ENCODE measurements at regions not wholly inside any gene's neighbourhood (a gene's known extent, or its start where the extent isn't known, plus 50 kb on each side); places are given as distances from the start of the nearest gene placed in this dataset.

DNA sequence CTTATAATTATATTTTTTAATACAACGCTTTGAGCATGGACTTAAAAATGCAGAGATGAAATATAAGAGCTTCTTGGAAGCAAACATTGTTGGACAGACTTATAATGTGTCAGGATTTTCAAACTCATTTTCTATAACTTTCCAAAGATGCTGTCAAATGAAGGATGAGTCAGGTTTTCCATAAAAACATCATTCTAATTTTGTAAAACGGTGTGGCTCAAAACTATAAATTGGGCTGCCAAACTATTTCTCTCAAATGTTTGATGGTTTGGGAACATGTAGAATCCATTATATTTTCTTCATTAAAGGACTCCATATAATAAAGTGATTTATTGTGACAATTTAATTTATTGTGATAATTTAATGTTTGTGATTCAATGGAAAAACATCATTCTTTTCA, 511.2 kb downstream of the USP25 start:
- no peak for DNase-seq

DNA sequence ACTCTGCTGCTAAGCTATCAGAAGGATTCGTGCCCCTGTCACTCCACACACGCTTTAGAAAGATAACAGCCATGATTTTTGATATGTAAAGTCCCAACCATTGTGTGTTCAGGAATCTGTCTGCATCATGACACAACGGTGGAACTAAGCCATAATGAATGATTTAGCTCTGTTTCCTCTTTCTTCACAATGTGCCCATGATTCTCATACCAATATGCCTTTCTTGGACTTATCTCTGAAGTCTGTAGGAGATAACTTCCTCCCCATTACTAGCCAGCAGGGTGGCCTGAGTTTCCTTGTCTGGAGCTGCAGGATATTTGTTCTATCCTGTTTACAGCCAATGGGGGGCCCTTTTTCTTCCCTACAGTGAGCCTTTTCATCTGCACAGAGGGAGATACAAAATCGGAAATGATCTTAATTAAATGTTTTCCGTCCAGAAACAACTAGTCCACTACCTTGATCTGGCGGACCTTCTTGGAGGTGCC, 511.7 kb downstream of the USP25 start:
- DNase-seq: no peak

GRCh38 chr21:16243396-16243795, 513.6 kb downstream of the USP25 start:
- no peak for DNase-seq

- DNase-seq: no peak
These were observed 518.9 kb downstream of the USP25 start for GRCh38 chr21:16248705-16249104.

- no peak for DNase-seq
These were observed 520.5 kb downstream of the USP25 start for GRCh38 chr21:16250273-16250672.

GRCh38 chr21:16258844-16259611, 529.2 kb downstream of the USP25 start:
- DNase-seq: no peak

DNA sequence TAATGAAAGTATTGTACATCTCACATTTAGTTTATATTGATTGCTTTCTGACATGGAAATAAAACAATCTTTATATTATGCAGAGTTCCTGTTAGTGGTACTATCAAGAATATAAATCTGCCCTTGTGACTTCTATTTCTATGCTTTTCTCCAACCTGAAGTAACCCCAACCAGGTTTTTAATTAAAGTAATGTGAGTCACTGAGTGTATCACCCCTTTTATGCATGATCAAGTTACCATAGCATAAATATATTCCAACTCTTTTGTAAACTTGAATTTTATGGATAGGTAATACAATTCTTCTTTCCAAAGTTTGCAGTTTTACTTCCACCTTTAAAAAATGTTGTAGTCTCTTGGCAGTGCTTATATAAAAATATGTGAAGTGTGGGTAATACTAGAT, 532.3 kb downstream of the USP25 start:
- no peak for DNase-seq

DNA sequence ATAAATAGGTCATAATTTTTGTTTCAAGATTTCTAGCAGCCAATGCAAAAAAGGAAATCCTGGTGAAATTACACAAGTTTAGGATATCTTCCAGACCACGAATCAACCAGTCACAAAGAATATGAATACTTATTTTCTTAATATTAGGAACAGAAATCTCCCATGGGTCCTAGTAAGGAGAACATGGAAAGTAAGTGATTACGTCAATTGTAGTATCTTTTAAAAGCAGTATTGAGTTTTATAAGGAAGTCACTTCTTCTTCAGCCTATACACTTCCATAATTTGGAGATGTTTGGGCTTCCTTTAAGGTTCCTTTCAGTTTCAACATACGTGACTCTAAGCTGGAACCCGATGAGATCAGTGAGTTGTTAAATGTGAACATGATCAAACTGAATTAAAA, 534.5 kb downstream of the USP25 start:
- peak; percentile 38 for DNase-seq

DNA sequence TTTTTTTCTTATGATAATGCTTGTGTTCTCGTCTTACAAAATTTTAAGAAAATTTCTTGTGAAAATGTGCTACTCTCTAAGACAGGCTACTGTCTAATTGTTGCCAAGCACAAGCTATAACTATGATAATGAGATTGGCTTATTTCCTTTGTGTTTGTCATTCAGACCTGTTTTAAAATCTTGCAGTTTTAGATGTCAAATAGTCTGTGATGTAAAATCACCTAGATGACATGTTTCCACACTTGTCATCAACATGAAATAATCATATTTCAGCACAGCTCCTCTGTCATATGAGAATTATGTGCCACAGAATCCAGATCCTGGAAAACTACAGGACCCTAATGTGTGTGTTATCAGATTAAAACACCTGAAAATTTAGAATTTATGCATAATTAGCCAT, 539.7 kb downstream of the USP25 start:
- DNase-seq: no peak

- DNase-seq: peak; percentile 58
These were observed 550.2 kb downstream of the USP25 start for GRCh38 chr21:16279731-16280581.

DNA sequence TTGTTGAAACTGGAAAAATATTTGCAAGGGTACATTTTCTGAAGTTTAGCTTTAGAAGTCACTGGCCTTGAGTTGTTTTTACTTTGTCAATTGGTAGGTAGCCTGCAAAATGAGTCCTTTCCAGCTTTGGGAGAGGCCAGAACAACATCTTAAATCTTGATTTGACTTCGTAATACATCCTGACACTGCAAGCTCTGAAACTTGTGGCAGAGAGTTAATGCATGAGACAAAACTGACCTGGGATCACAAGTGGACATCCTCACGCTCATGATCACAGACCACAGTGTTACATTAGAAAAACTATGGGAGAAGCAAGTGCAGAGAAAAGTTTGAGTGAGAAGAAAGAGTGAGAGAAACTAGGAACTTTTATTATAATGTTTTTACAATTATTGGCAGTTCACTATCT, 550.9 kb downstream of the USP25 start:
- DNase-seq: no peak

GRCh38 chr21:16283516-16283915, 553.7 kb downstream of the USP25 start:
- no peak for DNase-seq

- DNase-seq: no peak
These were observed 555.9 kb downstream of the USP25 start for GRCh38 chr21:16285605-16286126.

GRCh38 chr21:16287046-16287445, 557.3 kb downstream of the USP25 start:
- peak; percentile 39 for DNase-seq

DNA sequence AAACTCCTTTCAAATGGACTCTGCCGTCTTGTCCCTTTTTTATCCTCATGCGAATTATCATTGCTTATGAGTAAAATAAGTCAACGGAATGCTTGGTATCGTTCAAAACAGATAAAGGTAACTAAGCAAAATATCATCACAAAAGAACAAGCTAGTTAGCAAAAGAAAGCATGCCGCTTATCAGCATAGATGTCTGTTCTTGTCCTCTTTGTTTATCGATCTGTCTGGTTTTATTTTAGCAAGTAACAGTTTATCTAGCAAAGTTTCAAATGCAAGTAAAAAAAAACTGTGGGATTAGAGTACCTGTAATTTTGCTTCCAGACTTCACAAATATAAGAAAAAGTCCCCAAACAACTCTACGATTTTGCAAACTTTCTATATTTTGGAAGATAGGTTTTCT, 561.5 kb downstream of the USP25 start:
- DNase-seq: no peak

GRCh38 chr21:16294128-16294527, 564.3 kb downstream of the USP25 start:
- no peak for DNase-seq

DNA sequence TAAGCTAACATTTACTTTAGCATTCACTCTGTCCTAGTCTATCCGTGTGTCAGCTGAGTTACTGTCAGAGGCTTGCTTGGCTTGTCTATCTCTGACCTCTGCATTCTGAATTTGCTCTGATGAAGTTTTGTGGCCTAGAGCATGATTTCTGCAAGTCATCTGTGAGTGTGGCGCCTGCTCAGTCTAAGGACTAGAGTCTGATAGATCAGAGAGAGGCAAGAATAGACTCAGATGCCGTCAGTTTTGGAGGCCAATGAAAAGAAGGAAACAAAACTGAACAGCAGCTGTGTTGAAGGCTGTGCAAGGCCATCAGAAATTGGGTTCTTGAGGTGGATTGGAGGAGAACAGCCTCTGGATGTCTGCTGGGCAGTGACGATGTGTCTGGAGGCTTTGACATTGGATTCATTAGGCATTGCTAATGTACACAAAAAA, 573.1 kb downstream of the USP25 start:
- DNase-seq: peak; percentile 43

- no peak for DNase-seq
These were observed 574.7 kb downstream of the USP25 start for GRCh38 chr21:16304174-16305095.

DNA sequence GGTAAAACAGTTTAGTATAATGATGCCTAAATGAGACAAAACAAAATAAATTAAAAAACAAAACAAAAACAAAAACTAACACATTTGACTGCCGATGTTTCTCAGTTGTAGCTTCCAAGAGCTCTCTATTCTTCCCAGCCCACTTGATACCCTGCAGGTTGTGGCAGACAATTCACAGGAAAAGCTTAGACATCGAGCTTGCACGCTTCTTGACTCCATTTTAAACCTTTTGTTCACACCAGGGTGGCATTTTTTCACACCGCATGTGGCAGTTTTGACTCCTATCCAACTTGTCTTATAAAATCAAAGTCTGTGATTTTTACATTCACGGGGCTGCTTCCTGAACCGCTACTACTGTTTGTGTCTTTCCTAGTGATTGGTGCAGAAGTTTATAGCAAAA, 575.9 kb downstream of the USP25 start:
- peak; percentile 38 for DNase-seq

GRCh38 chr21:16307256-16307655, 577.5 kb downstream of the USP25 start:
- DNase-seq: no peak

DNA sequence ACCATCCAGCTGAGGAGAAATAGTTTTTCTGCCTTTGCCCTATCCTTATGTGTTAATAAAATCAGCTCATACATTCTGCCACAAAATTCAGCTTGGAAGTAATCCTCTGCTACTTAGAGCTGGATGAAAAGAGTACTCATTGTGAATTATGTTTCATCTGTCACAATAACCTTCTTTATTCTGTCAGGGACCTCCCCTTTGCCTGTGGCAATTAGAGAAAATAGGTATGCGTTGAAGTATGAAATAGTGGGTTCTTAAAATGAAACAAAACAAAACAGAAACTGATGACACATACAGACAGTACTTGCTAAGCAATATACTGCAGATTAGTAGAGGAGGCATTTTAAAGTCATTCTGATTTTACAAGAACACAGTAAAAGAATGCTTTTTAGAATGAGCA, 578.5 kb downstream of the USP25 start:
- DNase-seq: peak; percentile 23

GRCh38 chr21:16309250-16309971, 579.6 kb downstream of the USP25 start:
- DNase-seq: no peak
